ENCODE measurements at regions not wholly inside any gene's neighbourhood (a gene's known extent, or its start where the extent isn't known, plus 50 kb on each side); places are given as distances from the start of the nearest gene placed in this dataset.
A peak's percentile ranks its signal among the peaks of the same experiment; 100 is the strongest.

DNA sequence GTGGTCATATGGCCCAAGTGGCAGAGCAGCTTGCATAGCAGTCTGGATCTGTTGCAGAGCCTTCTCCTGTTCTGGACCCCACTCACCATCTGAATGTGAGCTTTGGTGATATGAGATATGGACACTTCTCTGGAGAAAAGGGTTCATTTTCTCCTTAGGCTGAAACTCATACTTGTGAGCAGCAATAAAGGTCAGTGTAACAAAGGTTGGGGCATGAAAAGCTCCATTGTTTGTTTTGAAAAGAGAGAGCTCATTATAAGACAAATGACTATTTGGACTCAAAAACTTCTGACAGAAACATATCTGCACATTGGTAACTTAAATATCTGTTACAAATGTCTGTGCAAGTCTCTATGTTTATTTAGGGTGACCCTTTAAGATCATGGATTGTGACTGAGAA, 517.3 kb downstream of the MFSD1 start:
- no peak overlapping the region for H3K4me3 ChIP-seq (ENCODE audit: low read depth, low read length)
- TF ChIP-seq, protein P1, sequence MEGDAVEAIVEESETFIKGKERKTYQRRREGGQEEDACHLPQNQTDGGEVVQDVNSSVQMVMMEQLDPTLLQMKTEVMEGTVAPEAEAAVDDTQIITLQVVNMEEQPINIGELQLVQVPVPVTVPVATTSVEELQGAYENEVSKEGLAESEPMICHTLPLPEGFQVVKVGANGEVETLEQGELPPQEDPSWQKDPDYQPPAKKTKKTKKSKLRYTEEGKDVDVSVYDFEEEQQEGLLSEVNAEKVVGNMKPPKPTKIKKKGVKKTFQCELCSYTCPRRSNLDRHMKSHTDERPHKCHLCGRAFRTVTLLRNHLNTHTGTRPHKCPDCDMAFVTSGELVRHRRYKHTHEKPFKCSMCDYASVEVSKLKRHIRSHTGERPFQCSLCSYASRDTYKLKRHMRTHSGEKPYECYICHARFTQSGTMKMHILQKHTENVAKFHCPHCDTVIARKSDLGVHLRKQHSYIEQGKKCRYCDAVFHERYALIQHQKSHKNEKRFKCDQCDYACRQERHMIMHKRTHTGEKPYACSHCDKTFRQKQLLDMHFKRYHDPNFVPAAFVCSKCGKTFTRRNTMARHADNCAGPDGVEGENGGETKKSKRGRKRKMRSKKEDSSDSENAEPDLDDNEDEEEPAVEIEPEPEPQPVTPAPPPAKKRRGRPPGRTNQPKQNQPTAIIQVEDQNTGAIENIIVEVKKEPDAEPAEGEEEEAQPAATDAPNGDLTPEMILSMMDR (IDR thresholded peaks at IDR 0.05; ENCODE audit: borderline replicate concordance, insufficient read depth, low read depth, low read length) = no peak

DNA sequence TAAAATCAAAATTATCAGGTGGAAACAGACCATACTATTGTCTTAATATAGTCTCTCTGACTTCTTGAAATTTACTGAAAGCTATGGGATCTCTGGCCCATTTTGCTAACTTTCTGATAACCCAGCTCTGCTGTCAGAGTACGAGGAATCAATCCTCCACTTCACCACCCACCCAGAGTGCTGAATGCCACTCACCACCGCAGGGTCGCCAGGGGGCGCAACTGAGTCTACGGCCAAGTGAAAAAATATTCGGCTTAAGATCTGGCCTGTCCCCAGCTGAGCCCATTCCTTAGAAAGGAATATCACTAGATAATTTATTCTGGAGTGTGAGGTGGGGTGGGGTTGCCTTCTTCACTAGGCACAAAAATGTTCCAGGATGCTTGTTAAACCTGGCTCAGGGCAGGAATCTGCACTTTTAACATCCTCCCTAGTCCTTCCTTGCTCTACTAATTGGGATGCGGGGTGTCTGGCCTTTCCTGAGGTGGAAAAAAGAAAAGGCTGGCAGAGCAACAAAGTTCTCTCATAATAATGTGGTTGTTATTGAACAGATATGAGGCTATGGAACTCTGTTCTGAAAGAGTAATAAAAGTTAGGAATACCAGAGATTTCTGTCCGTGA, 520.6 kb downstream of the MFSD1 start:
- TF ChIP-seq, protein P1 (IDR thresholded peaks at IDR 0.05; ENCODE audit: borderline replicate concordance, insufficient read depth, low read depth, low read length) = peak; percentile 89
- no peak overlapping the region for H3K4me3 ChIP-seq (ENCODE audit: low read depth, low read length)

DNA sequence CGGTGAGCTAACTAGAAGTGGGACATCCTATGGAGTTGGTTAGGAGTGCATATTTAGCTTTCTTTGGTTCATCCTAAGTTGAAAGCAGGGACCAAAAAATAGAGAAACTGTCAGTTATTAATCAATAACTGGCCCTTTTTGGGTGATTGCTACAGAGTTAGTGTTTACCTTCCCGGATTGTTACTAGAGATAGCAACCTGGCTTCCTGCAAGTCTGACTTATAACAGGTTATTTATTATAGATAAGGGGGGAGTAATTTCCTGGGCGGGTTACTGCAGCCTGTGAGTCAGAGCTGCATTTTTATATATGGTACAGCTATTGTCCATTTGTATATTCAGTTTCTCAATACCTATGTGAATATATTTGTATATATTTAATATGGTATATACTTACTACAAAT, 522.0 kb downstream of the MFSD1 start:
- TF ChIP-seq, protein P1 (IDR thresholded peaks at IDR 0.05; ENCODE audit: borderline replicate concordance, insufficient read depth, low read depth, low read length) = no peak
- no peak overlapping the region for H3K4me3 ChIP-seq (ENCODE audit: low read depth, low read length)

DNA sequence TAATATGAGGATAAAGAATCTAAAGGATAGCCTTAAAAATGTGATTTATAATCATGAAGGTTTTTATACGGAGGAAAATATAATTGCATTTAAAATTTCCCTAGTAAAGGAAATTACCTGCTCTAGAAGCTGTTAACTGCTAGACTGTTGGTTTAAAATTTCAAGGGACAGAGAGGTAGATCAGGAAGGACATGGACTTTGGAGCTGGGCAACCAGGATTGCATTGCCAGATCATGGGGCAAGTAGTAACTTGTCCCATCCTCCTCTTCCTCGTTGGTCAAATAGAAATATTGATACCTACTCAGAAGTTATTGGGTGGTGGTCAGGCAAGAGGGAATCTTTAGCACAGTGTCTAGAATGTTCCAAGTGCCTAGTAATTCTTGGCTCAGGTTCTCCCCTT, 525.1 kb downstream of the MFSD1 start:
- TF ChIP-seq, protein P1 (IDR thresholded peaks at IDR 0.05; ENCODE audit: borderline replicate concordance, insufficient read depth, low read depth, low read length) = no peak
- no peak overlapping the region for H3K4me3 ChIP-seq (ENCODE audit: low read depth, low read length)

DNA sequence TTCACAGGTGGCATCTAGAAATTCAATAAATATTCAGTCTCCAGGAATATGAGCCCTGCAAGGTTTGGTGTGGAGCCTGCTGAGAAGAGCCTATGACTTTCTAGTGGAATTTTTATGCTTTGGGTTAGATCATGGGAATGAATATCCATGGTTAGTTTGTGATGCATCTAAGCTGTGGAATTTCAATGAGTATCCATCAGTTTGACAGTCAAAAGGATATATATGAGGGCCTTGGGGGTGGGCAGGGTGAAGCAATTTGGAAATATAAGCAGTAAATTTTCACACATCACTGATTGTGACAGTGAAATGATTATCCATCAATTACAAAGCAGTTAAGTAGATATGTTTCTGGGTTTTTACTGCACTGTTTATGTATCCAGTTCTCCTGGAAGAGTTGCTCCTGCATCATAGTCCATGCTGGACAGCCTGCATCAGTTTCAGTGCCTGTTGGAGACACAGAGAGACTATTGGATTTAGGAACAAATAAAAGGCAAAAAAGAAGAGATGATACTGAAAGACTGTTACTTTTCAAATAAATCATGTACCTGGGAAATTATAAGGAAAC, 530.8 kb downstream of the MFSD1 start:
- H3K4me3 ChIP-seq (ENCODE audit: low read depth, low read length) = no peak overlapping the region
- TF ChIP-seq, protein P1 (IDR thresholded peaks at IDR 0.05; ENCODE audit: borderline replicate concordance, insufficient read depth, low read depth, low read length) = no peak

DNA sequence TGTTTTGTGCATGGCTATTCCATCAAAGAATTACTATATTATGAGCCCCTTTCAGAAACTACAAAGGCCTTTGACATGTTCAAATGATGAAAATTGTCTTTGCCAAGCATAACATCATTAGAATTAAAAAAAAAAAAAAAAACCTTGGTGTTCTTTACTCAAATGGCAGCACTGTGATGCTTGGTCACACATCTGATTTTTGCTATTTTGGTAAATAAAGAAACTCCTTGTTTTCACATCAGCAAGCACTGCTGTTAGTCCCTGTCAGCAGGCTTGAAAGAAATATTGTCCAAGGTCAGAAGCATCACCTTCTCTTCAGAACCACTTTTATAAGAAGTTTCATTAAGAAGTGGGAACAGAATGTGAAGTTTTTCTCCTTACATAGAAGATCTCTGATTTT, 537.3 kb downstream of the MFSD1 start:
- no peak overlapping the region for H3K4me3 ChIP-seq (ENCODE audit: low read depth, low read length)
- TF ChIP-seq, protein P1 (IDR thresholded peaks at IDR 0.05; ENCODE audit: borderline replicate concordance, insufficient read depth, low read depth, low read length) = no peak

DNA sequence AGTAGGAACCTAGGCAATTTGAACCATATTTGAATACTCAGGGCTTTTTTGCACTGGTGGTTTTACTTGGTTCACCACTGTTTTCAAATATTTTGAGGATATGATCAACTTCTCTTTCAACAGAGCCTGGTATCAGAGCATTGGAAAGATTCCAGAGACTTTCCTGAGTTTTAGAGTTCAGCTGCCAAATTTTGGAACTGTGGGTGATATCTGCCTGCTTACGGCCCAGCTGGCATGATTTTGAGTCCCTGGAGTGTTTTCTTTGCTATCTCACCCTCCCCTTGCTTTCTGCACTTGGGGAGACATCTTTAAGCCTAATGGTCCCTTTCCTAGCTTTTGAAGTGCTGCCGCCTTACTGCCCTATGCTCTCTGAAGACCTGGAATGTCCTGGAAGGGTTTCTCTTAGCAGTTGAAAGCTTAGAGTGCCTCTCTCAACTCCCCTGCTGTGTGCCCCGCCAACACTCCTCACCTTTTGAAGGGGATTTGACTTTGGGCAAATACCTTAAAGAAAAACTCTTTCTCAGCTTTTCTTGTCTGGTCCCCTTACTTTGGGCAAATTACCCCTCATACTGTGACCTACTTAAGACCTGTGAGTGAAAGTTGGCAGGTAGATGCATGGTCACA, 539.1 kb downstream of the MFSD1 start:
- no peak overlapping the region for H3K4me3 ChIP-seq (ENCODE audit: low read depth, low read length)
- TF ChIP-seq, protein P1 (IDR thresholded peaks at IDR 0.05; ENCODE audit: borderline replicate concordance, insufficient read depth, low read depth, low read length) = no peak
